ENCODE measurements at regions not wholly inside any gene's neighbourhood (a gene's known extent, or its start where the extent isn't known, plus 50 kb on each side); places are given as distances from the start of the nearest gene placed in this dataset.

- no peak for TF ChIP-seq CTCF (IDR thresholded peaks at IDR 0.05)
Measured at GRCh38 chr4:125641611-125642010, 326.9 kb downstream of the FAT4 start.

GRCh38 chr4:125642645-125643044 is 327.9 kb downstream of the FAT4 start:
- no peak for TF ChIP-seq CTCF (IDR thresholded peaks at IDR 0.05)

- TF ChIP-seq CTCF (IDR thresholded peaks at IDR 0.05): no peak
Measured at GRCh38 chr4:125649452-125649851, 334.7 kb downstream of the FAT4 start.

DNA sequence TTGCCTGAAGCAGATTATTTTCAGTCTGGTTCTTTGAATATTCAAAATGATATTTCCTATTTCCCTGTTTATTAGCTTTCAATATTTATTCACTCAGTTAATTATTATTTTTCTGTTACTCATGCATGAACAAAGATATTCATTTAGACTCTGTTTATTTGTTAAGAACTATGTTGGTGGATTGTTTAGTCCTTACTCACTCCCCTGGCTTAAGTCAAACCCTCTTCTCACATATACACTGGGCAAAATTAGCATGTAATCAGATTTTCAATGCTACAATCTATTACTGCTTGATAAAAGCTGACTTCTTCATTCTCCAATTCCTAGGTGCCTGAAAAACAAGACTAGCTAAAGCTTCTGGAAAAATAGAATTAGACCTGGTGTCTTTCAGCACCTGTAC is 335.8 kb downstream of the FAT4 start:
- TF ChIP-seq CTCF (IDR thresholded peaks at IDR 0.05): no peak

- TF ChIP-seq CTCF (IDR thresholded peaks at IDR 0.05): no peak
Measured at GRCh38 chr4:125658773-125659172, 344.0 kb downstream of the FAT4 start.

DNA sequence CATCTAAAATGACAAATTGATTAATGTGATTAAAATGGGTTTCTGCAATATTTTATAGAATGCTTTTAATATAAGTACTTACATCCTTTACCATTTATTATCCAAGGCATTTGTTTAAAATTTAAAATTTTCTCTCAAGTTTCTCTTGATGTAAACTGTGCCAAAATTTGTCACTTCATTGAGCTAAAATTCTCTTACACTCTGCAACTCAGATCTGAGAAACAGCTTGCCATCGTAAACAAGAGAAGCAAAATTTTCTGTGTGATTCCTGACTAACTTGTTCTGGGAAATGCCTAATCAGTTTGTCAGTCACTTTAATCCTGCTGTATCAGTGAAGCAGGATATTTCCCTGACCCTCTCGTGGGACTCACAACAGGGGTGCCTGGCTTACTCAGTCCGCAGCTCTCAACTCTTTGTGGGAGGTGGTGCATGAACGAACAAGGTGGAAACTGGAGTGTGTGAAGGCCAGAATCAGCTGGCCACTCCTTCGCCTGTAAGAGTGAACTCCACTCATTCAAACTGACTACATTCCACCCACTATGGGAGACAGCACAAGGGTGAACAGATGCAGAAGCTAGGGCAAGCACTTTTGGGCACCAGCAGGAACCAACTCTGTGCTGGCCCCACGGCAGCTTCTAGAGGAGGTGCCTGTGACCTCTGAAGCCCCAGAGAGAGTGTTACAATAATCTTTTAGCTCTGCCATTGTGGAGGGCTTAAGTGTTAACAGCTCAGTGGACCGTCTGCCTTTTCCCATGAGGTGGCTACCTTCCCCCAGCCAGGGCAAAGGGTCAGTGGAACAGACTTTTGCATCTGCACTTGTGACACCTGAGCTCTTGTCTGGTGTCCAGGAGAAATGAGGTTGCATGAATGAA is 349.4 kb downstream of the FAT4 start:
- TF ChIP-seq CTCF (IDR thresholded peaks at IDR 0.05): no peak

GRCh38 chr4:125666635-125667034 is 351.9 kb downstream of the FAT4 start:
- no peak for TF ChIP-seq CTCF (IDR thresholded peaks at IDR 0.05)
